Uterus (tissue), 3 donors: ENCODE measurements at regions not wholly inside any gene's neighbourhood (a gene's known extent, or its start where the extent isn't known, plus 50 kb on each side); places are given as distances from the start of the nearest gene placed in this dataset.

Experiments used
- DNase-seq, 2 donors: peaks; one replicate each; pipeline ENCODE4 v3.0.0-alpha.2; 2019 to 2020
- H3K27ac ChIP-seq, 2 donors: fragments of 200-600 bp; sonication (generic); 1 replicate in 1 of 2; 2 replicates in 1 of 2; pipeline ENCODE4 v1.5.1; 2016 to 2018
- H3K27me3 ChIP-seq, 2 donors: fragments of 200-600 bp; sonication (generic); one replicate each; pipeline ENCODE4 v1.5.1; 2018 to 2019; ENCODE audit warnings: control low read depth in 1 of 2
- H3K36me3 ChIP-seq, 2 donors: fragments of 200-600 bp; sonication (generic); one replicate each; pipeline ENCODE4 v1.5.1; 2019; ENCODE audit warnings: control low read depth in 1 of 2
- H3K4me1 ChIP-seq, 2 donors: fragments of 200-600 bp; sonication (generic); one replicate each; pipeline ENCODE4 v1.5.1; 2018 to 2019; ENCODE audit warnings: control low read depth in 1 of 2
- H3K4me3 ChIP-seq, 2 donors: fragments of 200-600 bp; sonication (generic); 1 replicate in 1 of 2; 2 replicates in 1 of 2; pipeline ENCODE4 v1.5.1; 2018 to 2019; ENCODE audit warnings: mild to moderate bottlenecking in 1 of 2
- H3K9me3 ChIP-seq, 2 donors: fragments of 200-600 bp; sonication (generic); one replicate each; pipeline ENCODE4 v1.5.1; 2019; ENCODE audit warnings: control low read depth in 1 of 2
- CTCF ChIP-seq, 4 experiments: fragments of 200-600 bp in 2 of 4; fragments of 450-650 bp in 2 of 4; sonication (generic) in 2 of 4; IDR thresholded peaks; one replicate each; pipeline ENCODE4 v1.5.1; 2016 to 2019; ENCODE audit warnings: antibody characterized with exemption in 4 of 4, mild to moderate bottlenecking in 2 of 4, moderate library complexity in 1 of 4
- POLR2A ChIP-seq, 2 donors: fragments of 450-650 bp; IDR thresholded peaks; one replicate each; pipeline ENCODE4 v1.6.1; 2016; ENCODE audit warnings: antibody characterized with exemption in 2 of 2, mild to moderate bottlenecking in 1 of 2, moderate library complexity in 1 of 2
- intact Hi-C: fragments of 100-400 bp; cut with DNase I; formaldehyde crosslinking; loops from one replicate; pipeline ENCODE4 v1.15.1; 2023; ENCODE audit warnings: low total_unique reads
- donor health status: DM: yes; HTN: yes; CAD: no.

- Histone ChIP-seq H3K9me3 (no peaks in the 10 kb centered on the region), H3K27me3 (no peaks in the 10 kb centered on the region), H3K27ac (no peak overlapping the region), H3K4me1 (no peaks in the 10 kb centered on the region), H3K4me3 (no peak overlapping the region), H3K36me3 (no peaks in the 10 kb centered on the region)
- TF ChIP-seq CTCF (IDR thresholded peaks at IDR 0.05) (no peak), POLR2A (IDR thresholded peaks at IDR 0.05) (no peak)
- no peak for DNase-seq
- intact Hi-C loops, result no loop called here
Observed at GRCh38 chr1:143625886-143626285, 345.9 kb downstream of the FAM72C start.

GRCh38 chr1:143619851-143620250, 351.9 kb downstream of the FAM72C start:
- intact Hi-C loops, result no loop called here
- Histone ChIP-seq H3K4me3 (no peak overlapping the region), H3K36me3 (no peaks in the 10 kb centered on the region)

GRCh38 chr1:143611159-143611558, 360.6 kb downstream of the FAM72C start:
- Histone ChIP-seq H3K36me3 (no peaks in the 10 kb centered on the region), H3K9me3 (no peaks in the 10 kb centered on the region), H3K27me3 (no peaks in the 10 kb centered on the region), H3K27ac (no peak overlapping the region), H3K4me3 (no peak overlapping the region), H3K4me1 (no peaks in the 10 kb centered on the region)
- intact Hi-C loops, result no loop called here
- no peak for TF ChIP-seq CTCF (IDR thresholded peaks at IDR 0.05)
- no peak for TF ChIP-seq POLR2A (IDR thresholded peaks at IDR 0.05)
- DNase-seq, result no peak

More at GRCh38 chr1:143619851-143620250, 351.9 kb downstream of the FAM72C start:
- TF ChIP-seq POLR2A (IDR thresholded peaks at IDR 0.05) (no peak), CTCF (IDR thresholded peaks at IDR 0.05) (no peak)
- no peak overlapping the region for H3K27ac ChIP-seq
- no peaks in the 10 kb centered on the region for H3K27me3 ChIP-seq
- DNase-seq, result no peak
- no peaks in the 10 kb centered on the region for H3K4me1 ChIP-seq
- H3K9me3 ChIP-seq, result no peaks in the 10 kb centered on the region

GRCh38 chr1:143610196-143610595, 361.6 kb downstream of the FAM72C start:
- TF ChIP-seq POLR2A (IDR thresholded peaks at IDR 0.05) (no peak), CTCF (IDR thresholded peaks at IDR 0.05) (no peak)
- intact Hi-C loops, result no loop called here
- H3K4me1 ChIP-seq, result no peaks in the 10 kb centered on the region
- no peak overlapping the region for H3K4me3 ChIP-seq
- H3K36me3 ChIP-seq, result no peaks in the 10 kb centered on the region
- no peak overlapping the region for H3K27ac ChIP-seq
- no peak for DNase-seq
- H3K9me3 ChIP-seq, result no peaks in the 10 kb centered on the region
- H3K27me3 ChIP-seq, result no peaks in the 10 kb centered on the region

- no peaks in the 10 kb centered on the region for H3K27me3 ChIP-seq
- no peak overlapping the region for H3K27ac ChIP-seq
- intact Hi-C loops, result no loop called here
- no peaks in the 10 kb centered on the region for H3K9me3 ChIP-seq
- TF ChIP-seq CTCF (IDR thresholded peaks at IDR 0.05) (no peak), POLR2A (IDR thresholded peaks at IDR 0.05) (no peak)
- H3K4me1 ChIP-seq, result no peaks in the 10 kb centered on the region
- no peak for DNase-seq
- no peaks in the 10 kb centered on the region for H3K36me3 ChIP-seq
- H3K4me3 ChIP-seq, result no peak overlapping the region
Observed at GRCh38 chr1:143604887-143605286, 366.9 kb downstream of the FAM72C start.
